HuH-7.5 (cell line): ENCODE measurements at regions not wholly inside any gene's neighbourhood (a gene's known extent, or its start where the extent isn't known, plus 50 kb on each side); places are given as distances from the start of the nearest gene placed in this dataset.
"Not testable (repeated sequence)": the region's sequence is repeated elsewhere in the genome, so short reads cannot be mapped to it uniquely, and the experiment has no call there.

Source experiments
- DNase-seq: peaks from one replicate; pipeline ENCODE4 v3.0.0; 2011; ENCODE audit warnings: low spot score

DNA sequence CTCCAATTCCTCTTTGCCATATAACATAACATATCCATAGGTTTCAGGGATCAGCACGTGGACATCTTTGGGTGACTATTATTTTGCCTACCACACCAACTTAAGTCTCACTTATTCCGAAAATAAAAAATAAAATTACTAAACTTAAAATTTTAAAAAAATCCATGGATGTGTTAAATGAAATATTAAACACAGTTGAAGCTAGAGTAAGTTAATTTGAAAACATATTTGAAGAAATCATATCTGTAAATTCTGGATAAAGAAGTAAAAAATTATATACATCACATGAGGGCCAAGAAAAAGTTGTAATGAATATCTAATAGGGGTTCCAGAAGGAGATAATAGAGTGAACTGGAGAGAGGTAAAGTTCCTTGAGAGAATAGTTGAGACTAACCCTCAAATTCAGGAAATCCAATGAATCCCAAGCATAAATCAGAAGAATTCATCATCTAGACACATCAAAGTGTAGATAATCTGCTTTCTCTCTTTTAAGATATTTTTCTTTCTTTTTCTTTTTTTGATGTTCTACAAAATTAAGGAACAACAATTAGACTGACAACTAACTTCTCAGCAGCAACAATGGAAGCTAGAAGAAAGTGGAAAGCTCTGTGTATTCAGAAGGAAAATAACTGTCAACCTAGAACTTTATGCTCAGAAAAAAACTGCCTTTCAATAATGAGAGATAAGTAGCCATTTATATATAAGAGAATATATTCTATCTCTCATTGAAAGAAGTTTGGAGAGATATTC is 147.4 kb downstream of the ABHD5 start:
- DNase-seq: no peak

DNA sequence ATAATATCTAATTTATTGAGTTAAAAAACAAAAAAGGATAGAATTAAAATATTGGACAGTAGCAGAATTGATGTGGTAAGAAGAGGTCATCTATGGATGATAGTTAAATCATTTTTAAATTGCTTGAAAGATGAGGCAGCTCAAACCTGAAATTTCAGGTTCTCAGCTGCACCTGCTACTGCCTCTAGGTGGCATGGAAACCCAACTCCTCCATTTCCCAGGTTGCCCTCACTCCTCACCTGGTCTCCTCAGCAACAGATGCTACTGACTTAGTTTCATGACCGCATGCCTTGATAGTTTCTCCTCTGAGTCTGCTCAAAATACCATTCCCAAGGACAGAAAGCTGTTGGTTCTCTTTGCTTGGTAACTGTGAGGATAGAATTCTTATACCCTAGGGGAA is 148.1 kb downstream of the ABHD5 start:
- no peak for DNase-seq

DNA sequence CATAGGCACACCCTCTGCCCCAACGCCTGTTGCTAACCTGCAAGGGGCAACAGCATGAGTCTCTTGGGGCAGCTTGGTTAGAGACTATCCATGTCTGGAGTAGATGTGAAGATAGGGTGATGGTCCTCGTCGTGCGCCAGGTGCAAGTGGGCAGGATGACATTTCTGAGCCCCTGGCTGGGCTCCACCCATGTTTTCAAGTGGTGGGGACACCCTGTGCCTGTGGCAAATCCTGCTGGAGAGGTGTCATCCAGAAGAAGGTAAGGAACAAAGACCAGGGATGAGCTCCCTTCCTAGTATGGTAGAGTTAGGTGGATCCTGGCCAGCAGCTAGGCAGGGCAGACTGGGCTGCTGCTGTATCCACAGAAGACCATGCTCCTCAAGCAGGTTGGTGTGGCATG is 152.6 kb downstream of the ABHD5 start:
- DNase-seq: no peak

GRCh38 chr3:43844757-43845156 is 154.0 kb downstream of the ABHD5 start:
- DNase-seq: no peak

GRCh38 chr3:43845553-43845952 is 154.8 kb downstream of the ABHD5 start:
- DNase-seq: not testable (repeated sequence)

DNA sequence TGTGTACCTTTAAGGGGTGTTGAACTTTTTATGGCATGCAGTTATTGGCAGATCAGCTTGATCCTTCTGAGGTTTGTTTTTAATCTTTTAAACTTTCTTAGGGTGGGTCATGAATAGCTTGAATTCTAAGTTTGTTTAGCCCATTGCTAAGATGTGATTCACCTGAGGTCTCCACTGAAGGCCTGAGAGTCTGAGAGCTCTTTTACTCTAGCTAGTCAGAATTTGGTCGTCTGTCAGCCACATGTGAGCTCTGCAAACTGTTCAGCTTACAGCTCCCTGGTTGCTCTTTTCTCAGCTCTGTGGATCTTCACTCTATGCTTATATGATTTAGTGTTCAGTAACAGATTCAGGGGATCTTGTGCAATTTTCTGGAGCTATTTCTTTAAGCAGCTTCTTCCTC is 161.3 kb downstream of the ABHD5 start:
- DNase-seq: no peak

DNA sequence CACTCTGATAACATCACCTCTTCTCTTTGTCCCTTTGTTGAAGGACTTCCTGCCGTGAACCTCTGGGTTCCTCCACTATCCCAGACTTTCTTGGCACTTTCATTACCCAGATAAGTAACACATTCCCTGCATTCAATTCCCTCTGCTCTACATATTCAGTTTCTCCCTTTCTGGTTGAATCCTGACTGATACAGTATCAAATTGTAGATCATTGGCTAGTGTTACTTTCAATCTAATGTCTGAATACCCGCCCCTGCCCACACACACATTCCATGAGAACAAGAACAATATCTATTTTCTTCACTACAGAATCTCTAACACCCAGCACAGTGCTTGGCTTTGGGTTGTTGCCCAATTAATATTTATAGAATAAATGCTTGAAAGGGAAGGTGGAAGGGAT is 163.5 kb downstream of the ABHD5 start:
- no peak for DNase-seq

- DNase-seq: no peak
Observed at GRCh38 chr3:43854916-43855315, 164.2 kb downstream of the ABHD5 start.

DNA sequence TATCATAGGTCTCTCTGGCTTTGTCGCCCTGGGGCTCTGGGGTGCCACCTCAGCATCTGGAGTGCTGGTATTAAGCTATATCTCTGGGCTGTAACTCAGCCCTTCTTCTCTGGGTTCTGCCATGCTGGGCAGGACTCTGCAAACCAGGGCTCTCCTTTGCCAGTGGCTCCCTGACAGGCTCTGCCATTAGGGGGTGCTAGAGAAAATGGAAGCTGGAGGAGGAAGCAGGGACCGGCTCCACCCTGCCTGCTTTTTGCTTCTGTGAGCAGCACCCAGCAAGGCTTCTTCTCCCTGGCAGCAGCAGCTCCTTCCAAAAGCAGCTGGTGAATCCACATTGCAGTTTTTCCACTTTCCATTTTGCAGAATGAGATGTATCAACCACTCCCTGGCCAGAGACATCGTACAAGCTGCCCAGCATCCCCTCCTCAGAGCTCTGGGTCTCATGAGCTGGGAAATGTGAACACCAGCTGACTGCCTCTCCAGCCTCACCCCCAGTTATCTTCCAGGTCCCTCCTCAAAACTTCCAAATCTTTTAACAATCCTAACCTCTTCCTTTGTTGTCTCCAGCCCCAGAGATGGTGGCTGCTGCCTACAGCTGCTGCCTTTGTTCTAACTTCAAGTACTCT is 165.0 kb downstream of the ABHD5 start:
- no peak for DNase-seq

DNA sequence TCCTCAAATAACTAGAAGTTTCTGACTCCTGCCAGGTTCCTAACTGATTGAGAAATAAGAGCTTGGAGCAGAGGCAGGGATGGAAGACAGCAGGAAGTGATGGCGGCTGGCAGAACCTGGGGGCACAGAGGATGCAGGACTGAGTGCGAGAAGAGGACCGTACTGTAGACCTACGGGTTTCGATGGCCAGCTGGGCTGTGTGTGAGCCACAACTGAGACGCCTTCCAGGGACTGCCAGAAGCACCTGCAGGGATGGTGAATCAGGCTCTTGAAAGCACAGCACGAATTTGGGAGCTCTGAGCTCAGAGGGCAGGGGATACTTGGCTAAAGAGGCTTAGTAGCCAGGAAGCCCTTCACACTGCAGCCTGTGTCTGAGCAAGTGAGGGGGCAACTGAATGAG is 165.6 kb downstream of the ABHD5 start:
- no peak for DNase-seq

DNA sequence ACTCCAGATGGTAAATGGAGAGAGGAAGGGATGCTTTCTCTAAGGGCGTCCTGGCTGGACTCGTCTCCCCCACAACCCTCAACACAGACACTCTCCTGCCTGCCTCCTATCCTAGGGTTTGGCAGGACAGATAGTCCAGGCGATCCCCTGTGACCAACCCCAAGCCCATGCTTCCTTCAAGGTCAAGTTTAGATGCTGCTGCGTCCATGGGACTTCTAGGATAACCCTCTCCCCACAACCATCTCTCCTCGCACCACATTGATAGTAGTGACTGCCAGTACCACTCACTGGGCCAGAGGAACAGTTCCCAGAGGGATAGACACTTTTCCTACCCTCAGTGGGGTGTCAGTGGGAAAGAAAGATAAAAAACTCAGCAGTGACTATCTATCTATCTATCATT is 166.0 kb downstream of the ABHD5 start:
- no peak for DNase-seq

DNA sequence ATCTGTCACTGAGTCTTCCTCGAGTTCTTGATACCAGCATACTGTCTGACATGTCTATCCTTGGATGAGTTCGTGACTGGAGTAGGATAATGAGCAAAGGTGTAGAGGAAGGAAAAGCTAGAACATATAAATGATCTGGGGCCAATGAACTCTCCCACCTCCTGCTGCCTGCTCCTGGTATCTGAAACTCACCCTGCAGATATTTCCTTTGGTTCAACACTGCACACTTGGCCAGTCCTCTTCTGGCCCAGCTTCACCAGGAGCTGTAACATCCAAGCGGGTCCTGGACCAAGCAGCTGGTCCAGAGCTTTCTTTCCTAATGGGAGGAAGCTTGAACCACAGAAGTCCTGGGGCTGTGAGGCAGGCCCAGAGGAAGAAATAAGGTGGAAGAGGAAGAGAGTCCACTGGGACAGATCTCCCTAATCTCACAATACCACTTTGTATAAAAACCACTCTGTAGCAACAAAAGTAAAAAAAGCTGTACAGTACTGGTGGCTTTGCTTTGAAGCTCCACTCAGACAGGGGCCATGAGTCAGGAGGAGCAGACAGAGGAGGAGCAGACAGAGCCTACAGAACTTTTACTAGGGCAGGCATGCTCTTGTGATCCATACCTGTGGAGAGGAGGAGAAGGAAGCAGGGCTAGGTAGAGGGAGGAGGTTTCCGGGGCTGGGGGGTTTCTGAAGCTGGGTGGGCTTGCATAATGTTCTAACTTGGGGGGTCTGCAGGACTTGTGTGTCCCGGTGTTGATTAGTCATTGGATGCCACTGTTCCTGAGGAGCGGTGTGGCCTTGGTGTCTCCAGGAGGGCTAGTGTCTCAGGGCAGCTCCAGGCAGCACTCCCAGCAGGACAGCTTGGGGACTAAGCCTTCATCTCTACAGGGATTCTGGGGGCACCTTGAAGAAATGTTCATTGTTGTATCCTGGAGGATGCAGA is 166.9 kb downstream of the ABHD5 start:
- DNase-seq: no peak

DNA sequence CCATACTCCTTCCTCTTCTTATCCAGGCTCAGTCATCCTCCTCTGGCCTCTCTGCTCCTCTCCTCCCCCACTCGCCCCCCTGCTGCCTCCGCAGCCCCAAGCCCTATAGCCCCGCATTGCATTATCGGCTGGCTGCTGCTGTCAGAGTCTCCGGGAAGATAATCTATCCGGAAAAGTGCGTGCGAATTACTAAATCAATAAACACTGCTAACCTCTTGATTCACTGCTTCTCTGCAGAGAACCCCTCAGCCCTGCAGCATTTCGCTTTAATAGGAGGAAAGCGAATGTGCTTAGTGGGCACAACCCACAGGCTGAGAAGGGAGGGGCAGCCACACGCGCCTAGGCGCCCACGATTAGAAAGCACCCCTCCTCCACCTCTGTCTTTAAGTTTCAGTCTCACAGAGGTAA is 167.6 kb downstream of the ABHD5 start:
- DNase-seq: no peak

DNA sequence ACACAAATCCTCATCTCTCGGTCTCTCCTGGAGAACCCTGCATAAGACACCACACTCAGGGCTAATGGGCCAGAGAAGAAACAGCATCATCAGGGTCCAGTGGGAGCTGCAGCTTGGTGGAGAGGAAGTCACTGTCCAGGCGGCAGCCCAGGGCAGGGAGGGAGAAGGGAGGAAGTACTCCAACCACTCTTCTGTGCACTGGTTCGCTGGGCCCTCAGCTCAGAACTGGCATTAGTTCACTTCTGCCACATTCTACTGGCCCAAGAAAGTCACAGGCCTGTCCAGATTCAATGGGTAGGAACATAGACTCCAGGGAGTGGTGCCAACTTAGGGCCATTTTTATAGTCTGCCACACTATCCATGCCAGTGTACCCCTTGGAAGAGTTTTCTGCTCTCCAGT is 169.0 kb downstream of the ABHD5 start:
- DNase-seq: no peak

GRCh38 chr3:43861635-43862034 is 170.9 kb downstream of the ABHD5 start:
- DNase-seq: no peak

DNA sequence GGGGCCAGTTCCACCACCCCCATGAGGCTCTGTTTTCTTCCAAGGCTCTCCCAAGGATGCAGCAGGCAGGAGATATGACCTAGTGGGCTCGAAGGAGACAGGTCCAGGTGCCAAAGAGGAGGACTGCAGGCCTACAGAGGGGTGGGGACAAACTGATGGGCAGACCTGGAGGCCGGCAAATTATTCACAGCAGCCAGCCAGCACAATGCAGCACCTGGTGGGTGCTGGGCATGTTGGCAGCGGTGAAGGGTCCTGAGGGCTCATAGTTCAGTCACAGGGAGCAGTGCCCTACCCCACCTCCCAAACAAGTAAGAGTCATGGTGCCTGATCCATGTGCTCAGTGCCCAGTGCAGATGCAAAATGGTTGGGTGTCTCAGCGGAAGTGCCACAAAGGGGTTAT is 171.7 kb downstream of the ABHD5 start:
- no peak for DNase-seq

DNA sequence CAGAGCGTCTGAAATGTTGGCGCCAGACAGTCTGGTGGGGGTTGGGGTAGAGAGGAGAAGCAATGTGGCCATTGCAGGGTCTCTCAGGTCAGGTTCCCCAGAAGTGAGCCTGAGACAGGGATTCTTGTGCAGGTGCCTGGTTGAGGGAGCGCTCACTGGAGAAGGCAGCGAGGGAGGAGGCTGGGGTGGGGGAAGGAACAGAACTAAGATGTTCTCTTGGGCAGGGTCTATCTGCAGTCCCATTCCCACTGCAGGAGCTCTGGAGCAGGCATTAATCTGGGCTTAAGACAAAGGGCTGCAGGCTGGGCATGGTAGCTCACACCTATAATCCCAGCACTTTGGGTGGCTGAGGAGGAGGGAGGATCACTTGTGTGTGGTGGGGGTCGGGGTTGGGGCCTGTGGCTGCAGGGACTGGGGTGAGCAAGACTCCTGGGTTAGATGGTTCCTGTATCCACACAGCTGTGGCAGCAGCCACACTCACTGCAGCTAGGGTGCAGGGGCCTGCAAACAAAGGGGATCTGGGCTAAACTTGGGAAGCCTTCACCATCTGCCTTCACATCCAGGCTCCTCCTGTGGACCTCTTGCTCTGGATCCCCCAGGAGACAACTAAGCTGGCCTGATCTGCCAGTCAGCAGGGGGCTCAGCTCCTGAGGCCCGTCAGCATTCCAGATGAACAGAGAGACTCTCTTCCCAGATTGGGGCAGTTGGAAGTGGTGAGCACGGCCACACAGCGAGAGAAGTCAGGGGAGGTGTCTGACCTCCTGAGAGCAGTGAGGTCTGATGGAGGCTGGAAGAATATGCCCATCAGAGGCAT is 172.5 kb downstream of the ABHD5 start:
- DNase-seq: no peak

GRCh38 chr3:43863966-43864933 is 173.5 kb downstream of the ABHD5 start:
- no peak for DNase-seq

DNA sequence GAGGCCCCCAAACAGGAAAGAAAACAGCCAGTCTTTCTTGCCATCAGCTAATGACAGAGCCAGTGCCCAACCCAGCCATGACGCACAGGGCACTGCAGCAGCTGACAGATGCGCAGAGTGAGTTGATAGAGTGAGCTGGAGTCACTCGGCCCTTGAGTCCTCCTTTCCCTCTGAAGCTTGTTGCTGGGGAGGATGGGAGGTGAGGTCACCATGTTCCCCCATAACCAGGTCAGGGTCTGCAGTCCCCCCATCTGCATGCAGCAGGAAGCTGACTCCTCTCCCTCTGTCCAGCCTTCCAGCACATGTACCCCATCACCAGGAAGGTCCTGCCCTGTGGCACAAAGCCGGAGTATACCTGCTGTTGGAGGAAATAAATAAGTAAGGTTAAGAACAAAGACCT is 174.6 kb downstream of the ABHD5 start:
- DNase-seq: no peak

- no peak for DNase-seq
Observed at GRCh38 chr3:43865887-43866528, 175.3 kb downstream of the ABHD5 start.
